A549 (cell line): ENCODE measurements at regions not wholly inside any gene's neighbourhood (a gene's known extent, or its start where the extent isn't known, plus 50 kb on each side); places are given as distances from the start of the nearest gene placed in this dataset.

Experiments used
- CTCF ChIP-seq: fragments of >200 bp; sonication (Bioruptor Twin); formaldehyde crosslinking; IDR thresholded peaks from 3 replicates; pipeline ENCODE4 v1.5.1; 2016
- HDAC2 ChIP-seq: fragments of 200-600 bp; sonication (generic); IDR thresholded peaks from 2 replicates; pipeline ENCODE4 v1.6.1; 2016
- HMGXB4 ChIP-seq: fragments of 250-450 bp; sonication (Bioruptor Pico); IDR thresholded peaks from 2 replicates; pipeline ENCODE4 v1.5.0; 2021; ENCODE audit warnings: mild to moderate bottlenecking, moderate library complexity, borderline replicate concordance
- JUN ChIP-seq, 2 experiments: fragments of >200 bp; sonication (Bioruptor Twin); formaldehyde crosslinking; IDR thresholded peaks; 2 replicates in 1 of 2; 3 replicates in 1 of 2; pipeline ENCODE4 v1.6.1; 2016 to 2017
- MAX ChIP-seq: IDR thresholded peaks from 2 replicates; pipeline ENCODE4 v1.6.1; 2012
- MYC ChIP-seq: IDR thresholded peaks from 2 replicates; pipeline ENCODE4 v1.6.1; 2012; ENCODE audit warnings: mild to moderate bottlenecking, inconsistent platforms, low read length, improper control_type of control experiment, borderline replicate concordance
- NFE2L2 ChIP-seq: fragments of 150-350 bp; conservative IDR thresholded peaks from 2 replicates; pipeline ENCODE4 v1.6.1; 2014; ENCODE audit warnings: low read length
- RAD21 ChIP-seq, 2 experiments: fragments of >200 bp in 1 of 2; sonication (Bioruptor Twin) in 1 of 2; formaldehyde crosslinking in 1 of 2; IDR thresholded peaks in 1 of 2; conservative IDR thresholded peaks in 1 of 2; 2 replicates in 1 of 2; 3 replicates in 1 of 2; pipeline ENCODE4 v1.6.1; 2012 to 2018; ENCODE audit warnings: inconsistent platforms in 1 of 2
- SMC3 ChIP-seq: fragments of >200 bp; sonication (Bioruptor Twin); formaldehyde crosslinking; IDR thresholded peaks from 3 replicates; pipeline ENCODE4 v1.6.1; 2018; ENCODE audit warnings: inconsistent platforms
- ZC3H11A ChIP-seq: fragments of 450-650 bp; IDR thresholded peaks from 2 replicates; pipeline ENCODE4 v1.6.1; 2014; ENCODE audit warnings: antibody characterized with exemption, mild to moderate bottlenecking
- ZFP36 ChIP-seq: fragments of 450-650 bp; IDR thresholded peaks from 2 replicates; pipeline ENCODE4 v1.6.1; 2014; ENCODE audit warnings: borderline replicate concordance; ENCODE audit not compliant: partially characterized antibody

GRCh38 chr3:30098653-30099455, 507.5 kb upstream of the TGFBR2 start:
- TF ChIP-seq ZFP36 (no peak), NFE2L2 (no peak), HMGXB4 (no peak), RAD21 (conservative IDR thresholded peaks at IDR 0.05 in 1 of 2, IDR thresholded peaks at IDR 0.05 in 1 of 2) (no peak), SMC3 (no peak), MAX (no peak), ZC3H11A (no peak), JUN (IDR thresholded peaks at IDR 0.05) (no peak), CTCF (no peak), HDAC2 (no peak), MYC (no peak)
